HS-27A (cell line): ENCODE measurements at regions not wholly inside any gene's neighbourhood (a gene's known extent, or its start where the extent isn't known, plus 50 kb on each side); places are given as distances from the start of the nearest gene placed in this dataset.

Experiments
- DNase-seq: peaks from one replicate; pipeline ENCODE4 v3.0.0-alpha.2; 2012; ENCODE audit warnings: low read depth, missing footprints

DNA sequence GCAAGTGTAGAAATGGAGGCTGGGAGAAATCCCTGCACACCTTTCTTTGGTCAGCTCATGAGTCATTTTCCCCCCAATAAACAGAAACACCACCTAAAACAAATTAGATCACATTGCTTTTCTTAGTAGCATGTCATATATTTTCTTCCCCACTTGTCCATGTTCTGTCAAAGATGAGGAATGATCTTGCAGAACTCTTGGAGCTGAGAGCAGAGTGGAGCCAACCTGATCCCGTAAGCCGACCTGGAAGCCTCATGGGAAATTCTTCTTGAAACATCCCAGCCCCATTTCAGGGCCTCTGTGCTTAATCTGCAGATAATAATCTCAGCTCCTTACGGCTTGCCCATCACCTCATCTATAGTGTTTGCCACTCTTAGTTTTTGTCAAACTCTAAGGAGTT lies 284.6 kb upstream of the ELAC2 start:
- no peak for DNase-seq

DNA sequence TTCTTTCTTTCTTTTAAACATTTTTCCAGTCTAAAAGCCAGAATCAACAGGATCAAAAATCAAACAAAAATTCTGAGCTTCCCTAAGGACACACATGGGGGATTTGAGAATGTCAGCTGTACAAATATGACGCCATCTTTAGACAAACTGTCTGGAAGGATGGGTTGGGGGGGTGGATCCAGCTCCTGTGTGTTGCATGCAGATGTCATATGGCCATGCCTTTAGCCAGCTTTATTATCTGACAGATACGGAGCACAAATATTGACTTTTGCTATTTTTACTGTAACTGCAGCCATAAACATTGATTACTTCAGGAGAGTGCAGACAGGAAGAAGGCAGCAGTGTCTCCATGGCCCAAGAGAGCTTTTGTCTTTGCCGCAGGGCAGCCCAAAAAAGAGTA lies 279.4 kb upstream of the ELAC2 start:
- DNase-seq = no peak

- DNase-seq = no peak
Measured at GRCh38 chr17:13293421-13293820, 275.6 kb upstream of the ELAC2 start.

GRCh38 chr17:13292291-13292690 lies 274.5 kb upstream of the ELAC2 start:
- no peak for DNase-seq

- no peak for DNase-seq
Measured at GRCh38 chr17:13288248-13288647, 270.4 kb upstream of the ELAC2 start.

DNA sequence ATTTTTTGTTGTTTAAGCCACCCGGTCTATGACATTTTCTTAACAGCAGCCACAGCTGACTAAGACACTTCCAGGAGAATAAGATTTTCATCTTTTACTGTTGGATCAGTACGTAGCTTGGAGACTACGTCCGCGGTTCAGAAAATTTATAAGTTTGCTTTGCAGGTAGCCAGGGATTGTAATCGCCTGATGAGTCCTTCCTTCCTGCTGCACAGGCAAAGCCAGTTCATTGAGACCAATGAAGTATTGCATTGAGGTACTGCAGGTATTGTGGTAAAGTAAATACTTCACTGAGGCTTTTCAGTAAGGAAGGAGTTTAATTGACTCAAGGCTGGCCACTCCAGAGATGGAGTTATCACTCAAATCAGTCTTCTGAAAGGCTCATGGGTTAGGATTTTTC lies 269.4 kb upstream of the ELAC2 start:
- no peak for DNase-seq

DNA sequence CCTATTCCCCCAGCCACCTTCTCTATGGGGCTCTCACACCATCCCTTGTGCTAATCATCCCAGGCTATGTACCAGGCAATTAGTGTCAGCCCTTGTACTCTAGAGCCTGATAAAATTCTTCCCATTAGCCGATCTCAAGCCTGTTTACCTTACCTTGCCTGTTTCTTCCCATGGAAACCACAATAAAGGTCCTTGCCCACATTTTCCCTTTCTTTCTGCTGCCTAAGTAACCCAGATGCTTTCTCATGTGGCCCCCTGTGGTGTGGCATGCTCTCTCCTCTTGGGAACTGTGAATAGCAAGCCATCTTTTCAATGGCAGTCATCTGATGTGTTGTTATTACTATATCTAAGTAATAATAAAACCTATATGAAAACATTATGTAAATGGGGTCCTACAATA lies 265.8 kb upstream of the ELAC2 start:
- no peak for DNase-seq

DNA sequence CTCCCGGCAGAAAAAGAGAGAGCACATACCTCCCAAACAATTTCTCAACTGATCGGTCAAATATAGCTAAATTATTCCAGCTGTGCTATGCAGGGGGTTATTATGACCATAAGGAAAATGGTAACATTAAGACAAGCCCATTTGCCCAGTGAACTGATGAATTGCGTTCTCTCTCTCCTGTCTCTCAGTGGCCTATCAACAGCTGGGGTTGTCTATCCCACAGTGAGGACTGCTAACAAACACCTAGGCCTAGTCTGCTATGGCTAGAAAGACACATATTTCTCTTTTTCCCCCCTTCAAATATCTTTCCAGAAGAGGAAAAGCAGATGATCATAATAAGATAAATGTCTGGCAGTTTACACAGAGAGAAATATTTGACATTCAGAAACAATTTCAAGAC lies 263.8 kb upstream of the ELAC2 start:
- no peak for DNase-seq

- DNase-seq = no peak
Measured at GRCh38 chr17:13273806-13274205, 256.0 kb upstream of the ELAC2 start.

- no peak for DNase-seq
Measured at GRCh38 chr17:13272296-13272695, 254.5 kb upstream of the ELAC2 start.

DNA sequence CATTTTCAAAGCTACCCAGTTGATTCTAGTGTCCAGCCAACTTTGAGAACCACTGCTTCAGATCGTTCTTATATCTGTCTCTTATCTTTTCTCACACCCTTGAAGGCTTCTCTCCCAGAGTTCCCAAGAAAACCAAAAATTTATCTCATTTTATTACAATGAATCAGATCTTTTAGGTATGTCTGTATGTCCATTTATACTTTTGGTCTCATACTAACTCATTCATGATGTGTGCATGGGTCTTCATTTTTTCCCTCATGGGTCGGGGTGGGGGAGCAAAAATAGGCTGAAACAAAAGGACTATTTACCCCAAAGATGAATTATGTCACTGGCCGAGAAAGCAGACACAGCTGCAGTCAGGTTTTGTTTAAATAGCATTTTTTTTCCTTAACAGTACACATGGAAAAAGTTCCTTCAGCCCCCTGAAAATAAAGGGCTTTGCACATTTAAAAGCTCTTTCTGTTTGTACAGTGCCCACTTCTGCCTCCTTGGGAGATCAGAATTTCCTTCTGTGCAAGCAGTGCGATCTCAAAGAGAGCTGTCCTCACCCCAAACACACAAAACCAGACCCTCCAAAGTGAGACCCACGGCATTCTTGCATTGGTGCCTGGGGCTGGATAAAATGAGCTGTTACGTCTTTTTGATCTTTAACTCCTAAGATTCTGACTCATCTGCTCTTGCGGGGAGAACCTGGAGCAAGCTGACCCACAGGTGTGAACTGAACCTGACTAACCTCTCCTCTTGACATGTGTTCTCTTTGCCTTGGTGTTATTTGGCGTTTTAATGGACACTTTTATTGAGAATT lies 251.2 kb upstream of the ELAC2 start:
- no peak for DNase-seq

- no peak for DNase-seq
Measured at GRCh38 chr17:13266606-13267005, 248.8 kb upstream of the ELAC2 start.

- no peak for DNase-seq
Measured at GRCh38 chr17:13265311-13265710, 247.5 kb upstream of the ELAC2 start.

DNA sequence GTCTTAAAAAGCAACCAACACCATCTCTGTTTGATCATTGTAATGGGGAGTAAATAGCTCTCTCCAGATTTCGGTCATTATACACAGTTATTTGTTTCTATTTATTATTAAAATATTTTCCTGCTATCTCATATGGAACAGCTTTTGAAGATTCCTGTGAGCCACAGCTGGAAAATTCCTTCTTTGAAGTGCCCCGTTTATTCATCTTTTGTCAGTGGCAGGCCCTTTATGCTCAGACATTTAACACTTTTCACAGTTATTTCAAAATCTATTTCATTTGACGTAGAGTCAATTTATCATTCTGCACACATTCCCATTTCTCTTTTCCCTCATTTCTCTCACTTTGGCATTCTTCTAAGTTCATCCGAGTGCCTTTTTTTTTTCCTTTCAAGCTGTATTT lies 245.9 kb upstream of the ELAC2 start:
- DNase-seq = no peak

- DNase-seq = no peak
Measured at GRCh38 chr17:13256545-13256944, 238.7 kb upstream of the ELAC2 start.

DNA sequence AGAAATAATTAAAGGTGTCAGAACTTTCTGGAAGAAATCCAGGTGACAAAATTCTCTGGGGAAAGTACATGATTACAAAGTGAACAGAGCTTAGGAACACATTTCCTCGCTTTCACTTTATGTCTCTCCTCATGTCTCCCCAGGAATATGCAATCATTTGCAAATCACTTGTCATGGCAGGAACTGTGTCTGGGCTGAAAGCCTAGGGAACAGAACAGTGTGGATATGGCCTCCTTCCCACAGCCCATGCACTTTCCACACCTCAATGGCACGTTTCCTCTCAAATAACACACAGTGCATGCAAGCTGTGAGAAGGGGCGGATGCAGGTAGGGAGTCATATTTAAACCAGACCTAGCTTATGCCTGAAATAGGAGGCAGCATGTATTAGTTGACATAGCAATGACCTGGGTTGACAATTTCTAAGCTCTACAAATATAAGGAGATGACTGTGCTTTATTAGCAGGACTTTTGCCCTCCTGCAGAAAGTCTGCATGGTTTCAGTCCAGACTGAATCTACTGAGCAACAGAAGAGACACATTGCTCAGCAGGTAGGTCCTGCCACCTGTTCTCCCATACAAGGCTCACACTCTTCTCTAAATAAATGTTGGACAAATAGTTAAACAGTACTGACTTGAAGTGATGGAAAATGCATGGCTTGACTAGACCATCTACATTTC lies 236.0 kb upstream of the ELAC2 start:
- no peak for DNase-seq

DNA sequence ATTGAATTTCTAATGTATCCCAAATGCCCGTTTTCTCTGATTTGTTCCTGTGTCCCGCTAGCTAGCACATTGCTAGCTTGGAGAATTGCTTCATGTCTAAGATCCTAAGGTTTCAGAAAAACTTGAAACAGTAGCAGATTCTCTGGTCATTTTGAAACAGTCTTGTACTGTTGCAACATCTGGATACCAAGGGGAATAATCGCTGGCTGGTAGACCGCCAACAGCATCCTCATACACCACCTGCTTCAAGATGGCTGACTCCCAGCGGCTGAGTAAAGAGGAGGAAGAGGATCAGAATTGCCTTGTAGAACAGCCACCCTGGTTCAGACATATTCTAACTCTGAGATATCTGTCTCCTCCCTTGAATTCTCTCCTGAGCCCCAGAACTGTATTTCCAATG lies 226.7 kb upstream of the ELAC2 start:
- no peak for DNase-seq

GRCh38 chr17:13243585-13243984 lies 225.8 kb upstream of the ELAC2 start:
- DNase-seq = no peak

DNA sequence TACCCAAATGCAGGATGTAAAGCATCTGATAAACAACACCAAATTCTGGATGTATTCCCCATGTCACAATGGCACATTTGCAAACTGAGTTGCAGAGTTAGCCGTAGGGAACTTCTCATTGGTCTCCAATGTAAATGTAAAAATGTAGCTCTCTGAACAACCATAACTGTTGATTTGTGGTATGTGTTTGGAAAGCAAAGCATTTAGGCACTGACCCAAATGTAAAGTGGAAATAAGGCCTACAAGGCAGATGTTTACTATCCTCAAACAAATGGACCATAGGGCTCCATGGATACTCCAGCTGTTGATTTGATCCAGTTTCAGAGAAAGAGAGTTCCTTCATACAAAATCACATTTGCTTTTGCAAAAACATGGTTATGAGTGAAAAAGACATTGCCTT lies 223.0 kb upstream of the ELAC2 start:
- DNase-seq = no peak

DNA sequence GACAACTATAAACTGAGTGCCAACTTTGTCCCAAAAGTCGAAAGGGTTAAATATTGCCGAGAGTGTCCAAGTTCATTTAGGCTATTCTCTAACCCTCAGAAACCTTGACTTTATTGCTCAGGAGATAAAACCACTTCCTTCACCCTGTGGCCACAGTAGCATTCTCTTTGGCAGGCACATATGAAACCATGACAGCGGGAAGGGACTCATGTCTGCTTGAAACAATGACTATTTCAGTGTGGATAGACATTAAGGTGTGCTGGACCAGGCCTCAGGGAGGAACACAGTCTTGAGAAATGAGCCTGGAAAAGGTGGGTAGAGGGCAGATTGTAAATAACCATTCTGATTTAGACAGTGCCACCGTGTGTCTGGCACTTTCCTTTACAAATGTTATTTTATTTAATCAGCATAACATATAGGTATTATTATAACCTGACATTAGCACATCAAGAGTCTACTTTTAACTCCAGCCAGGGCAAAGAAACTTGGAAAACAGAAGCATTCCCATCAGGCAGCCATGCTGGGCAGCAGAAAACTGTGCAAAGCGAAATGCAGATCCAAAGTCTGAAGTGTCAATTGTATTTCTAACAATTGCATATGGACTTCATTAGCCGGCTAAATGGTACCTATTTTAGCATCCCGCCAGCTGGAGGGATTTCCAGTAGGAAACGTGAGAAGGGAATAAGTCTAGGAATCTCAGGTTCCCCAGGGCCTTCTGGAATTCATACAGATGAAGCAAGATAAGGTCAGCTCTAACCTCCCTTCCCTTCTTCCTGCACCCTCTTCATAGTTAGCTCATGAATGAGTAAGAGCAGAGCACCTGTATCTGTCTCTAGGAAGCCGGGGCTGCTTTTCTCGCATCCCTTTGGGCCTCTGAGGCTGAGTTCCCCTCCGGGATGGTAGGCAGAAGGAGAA lies 212.8 kb upstream of the ELAC2 start:
- DNase-seq = no peak

DNA sequence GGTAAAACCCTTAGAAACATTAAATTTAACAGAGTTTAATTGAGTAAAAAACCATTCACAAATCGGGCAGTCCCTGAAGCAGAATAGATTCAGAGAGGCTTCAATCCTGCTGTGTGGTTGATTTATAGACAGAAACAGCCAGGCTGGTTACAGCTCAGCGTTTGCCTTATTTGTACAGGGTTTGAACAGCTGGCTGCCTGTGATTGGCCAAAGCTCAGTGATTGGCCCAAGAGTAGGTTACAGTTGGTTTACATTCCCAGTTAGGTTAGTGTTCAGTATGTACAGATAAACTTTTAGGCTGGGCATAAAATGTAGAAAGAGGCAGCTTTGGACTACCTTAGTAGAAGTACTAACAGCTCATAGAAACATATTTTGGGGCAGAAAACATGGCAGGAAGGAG lies 210.4 kb upstream of the ELAC2 start:
- no peak for DNase-seq

DNA sequence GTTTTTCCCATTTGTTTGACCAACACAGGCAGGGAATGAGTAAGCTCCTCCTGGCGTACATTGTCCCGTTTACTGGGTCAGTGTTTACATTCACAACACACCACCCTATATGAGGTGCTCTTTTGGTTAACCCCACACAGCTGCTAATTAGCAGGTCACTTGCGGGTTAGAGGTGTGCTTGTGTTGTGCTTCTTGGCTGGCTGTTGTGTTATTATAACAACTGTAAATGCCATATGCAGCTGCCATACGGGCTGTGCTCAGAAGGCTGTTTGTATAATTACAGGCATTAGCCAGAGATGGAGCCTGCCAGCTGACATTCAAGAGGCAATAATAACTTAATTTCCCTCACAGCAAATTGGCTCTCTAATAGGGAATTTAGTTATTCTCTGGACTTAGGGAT lies 205.1 kb upstream of the ELAC2 start:
- no peak for DNase-seq

DNA sequence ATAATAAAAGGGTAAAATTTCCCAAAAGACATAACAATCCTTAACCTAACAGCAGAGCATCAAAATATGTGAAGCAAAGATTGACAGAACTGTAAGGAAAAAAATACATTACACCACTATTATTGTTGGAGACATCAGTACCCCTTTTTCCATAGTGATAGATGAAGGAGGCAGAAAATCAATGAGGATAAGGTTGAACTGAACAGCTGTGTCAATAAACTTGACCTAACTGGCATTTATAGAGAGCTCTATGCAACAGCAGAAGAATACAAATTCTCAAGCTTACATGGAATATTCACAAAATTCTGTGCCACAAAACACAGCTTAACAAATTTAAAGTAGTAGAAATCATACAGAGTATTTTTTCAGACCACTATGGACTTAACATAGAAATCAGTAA lies 195.0 kb upstream of the ELAC2 start:
- no peak for DNase-seq
